ENCODE measurements at regions not wholly inside any gene's neighbourhood (a gene's known extent, or its start where the extent isn't known, plus 50 kb on each side); places are given as distances from the start of the nearest gene placed in this dataset.

GRCh38 chr22:48741540-48741939 is 1086.1 kb downstream of the BRD1 start:
- no peak for TF ChIP-seq CTCF (conservative IDR thresholded peaks at IDR 0.05)

GRCh38 chr22:48740731-48741405 is 1086.8 kb downstream of the BRD1 start:
- no peak overlapping the region for H3K27ac ChIP-seq
- no peak for TF ChIP-seq CTCF (conservative IDR thresholded peaks at IDR 0.05)

More at GRCh38 chr22:48741540-48741939, 1086.1 kb downstream of the BRD1 start:
- H3K27ac ChIP-seq, result no peak overlapping the region

GRCh38 chr22:48740086-48740730 is 1087.5 kb downstream of the BRD1 start:
- H3K27ac ChIP-seq, result no peak overlapping the region
- TF ChIP-seq CTCF (conservative IDR thresholded peaks at IDR 0.05), result no peak

GRCh38 chr22:48739348-48740085 is 1088.2 kb downstream of the BRD1 start:
- no peak for TF ChIP-seq CTCF (conservative IDR thresholded peaks at IDR 0.05)
- no peak overlapping the region for H3K27ac ChIP-seq

GRCh38 chr22:48738204-48738980 is 1089.3 kb downstream of the BRD1 start:
- H3K27ac ChIP-seq, result no peak overlapping the region
- TF ChIP-seq CTCF (conservative IDR thresholded peaks at IDR 0.05), result no peak

GRCh38 chr22:48737461-48738203 is 1090.0 kb downstream of the BRD1 start:
- H3K27ac ChIP-seq, result no peak overlapping the region
- TF ChIP-seq CTCF (conservative IDR thresholded peaks at IDR 0.05), result no peak

Measured in VCaP (cell line).